GM21390 (cell line): ENCODE measurements at regions not wholly inside any gene's neighbourhood (a gene's known extent, or its start where the extent isn't known, plus 50 kb on each side); places are given as distances from the start of the nearest gene placed in this dataset.

Experiments used
- ATAC-seq: cut with Tn5 transposase; IDR thresholded peaks from one replicate; pipeline ENCODE4 v1.9.1; 2021; ENCODE audit not compliant: unreplicated experiment

GRCh38 chr12:40615590-40615989 lies 76.6 kb upstream of the CNTN1 start:
- no peak for ATAC-seq

GRCh38 chr12:40616383-40616915 lies 75.8 kb upstream of the CNTN1 start:
- no peak for ATAC-seq

- no peak for ATAC-seq
Measured at GRCh38 chr12:40618636-40619035, 73.6 kb upstream of the CNTN1 start.

- ATAC-seq = no peak
Measured at GRCh38 chr12:40620564-40621019, 71.6 kb upstream of the CNTN1 start.

GRCh38 chr12:40622246-40622838 lies 69.9 kb upstream of the CNTN1 start:
- peak; percentile 54 for ATAC-seq

GRCh38 chr12:40632171-40632570 lies 60.1 kb upstream of the CNTN1 start:
- ATAC-seq = no peak

- no peak for ATAC-seq
Measured at GRCh38 chr12:40632933-40633332, 59.3 kb upstream of the CNTN1 start.

- ATAC-seq = no peak
Measured at GRCh38 chr12:40634517-40635131, 57.6 kb upstream of the CNTN1 start.

GRCh38 chr12:40635141-40635731 lies 57.0 kb upstream of the CNTN1 start:
- ATAC-seq = no peak
